Medulla oblongata (tissue), 1 donor: ENCODE measurements at regions not wholly inside any gene's neighbourhood (a gene's known extent, or its start where the extent isn't known, plus 50 kb on each side); places are given as distances from the start of the nearest gene placed in this dataset.
"Not testable (repeated sequence)": the region's sequence is repeated elsewhere in the genome, so short reads cannot be mapped to it uniquely, and the experiment has no call there.

Experiments
- DNase-seq: peaks from one replicate; pipeline ENCODE4 v3.0.0-alpha.2; 2015; ENCODE audit errors: extremely low spot score

DNA sequence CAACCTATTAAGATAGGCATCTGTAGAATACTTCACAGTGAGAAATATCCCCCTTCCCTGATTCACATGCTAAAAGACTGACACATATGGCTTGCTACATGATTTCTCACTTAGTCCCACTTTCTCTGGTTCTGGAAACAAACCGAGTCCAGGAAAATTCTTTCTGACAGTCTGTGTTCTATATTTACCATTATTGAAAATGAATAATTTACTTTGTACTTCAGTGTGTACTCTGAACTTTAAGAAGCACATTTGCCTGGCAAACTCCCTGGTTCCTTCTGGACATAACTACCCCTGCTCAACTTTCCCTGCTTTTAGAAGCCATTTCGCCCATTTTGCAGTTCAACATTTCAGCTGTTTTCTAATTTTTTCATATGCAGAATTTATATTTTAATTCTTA lies 53.6 kb downstream of the APCS start:
- no peak for DNase-seq

GRCh38 chr1:159646687-159647086 lies 59.1 kb downstream of the APCS start:
- peak; percentile 77 for DNase-seq

- DNase-seq, result no peak
Measured at GRCh38 chr1:159647616-159648015, 60.0 kb downstream of the APCS start.

DNA sequence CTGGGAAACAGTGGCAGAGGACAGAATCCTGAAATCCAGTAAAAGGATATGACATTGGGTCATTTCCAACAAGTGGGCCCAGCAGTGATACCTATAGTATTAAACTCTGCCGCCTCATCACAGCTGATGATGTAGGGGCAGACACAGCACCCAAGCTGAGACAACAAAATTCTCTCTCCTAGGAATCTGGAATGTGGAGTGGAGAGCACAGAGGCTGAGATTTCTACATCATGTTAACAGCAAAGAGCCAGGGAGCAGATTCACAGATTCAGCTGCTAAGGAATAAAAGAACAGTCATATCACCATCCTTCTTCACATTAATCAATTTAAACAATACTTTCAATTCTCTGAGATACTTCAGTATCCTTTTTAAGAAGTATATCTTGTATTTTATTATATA lies 61.9 kb downstream of the CRP start:
- no peak for DNase-seq

GRCh38 chr1:159653201-159653600 lies 61.2 kb downstream of the CRP start:
- DNase-seq, result no peak

- DNase-seq, result not testable (repeated sequence)
Measured at GRCh38 chr1:159657477-159657876, 56.9 kb downstream of the CRP start.
